PC-3 (cell line): ENCODE measurements at regions not wholly inside any gene's neighbourhood (a gene's known extent, or its start where the extent isn't known, plus 50 kb on each side); places are given as distances from the start of the nearest gene placed in this dataset.

Experiments used
- CTCF ChIP-seq: fragments of 300-600 bp; sonication (generic); conservative IDR thresholded peaks from 2 replicates; pipeline ENCODE4 v1.5.1; 2017; ENCODE audit warnings: antibody characterized with exemption, low read depth, mild to moderate bottlenecking, low read length
- EZH2 ChIP-seq: fragments of 300-600 bp; sonication (generic); IDR thresholded peaks from one replicate; pipeline ENCODE4 v1.6.1; 2017; ENCODE audit warnings: antibody characterized with exemption, mild to moderate bottlenecking, low read length; ENCODE audit not compliant: unreplicated experiment

- TF ChIP-seq CTCF (no peak), EZH2 (no peak)
Measured at GRCh38 chr2:8033546-8034096, 648.2 kb upstream of the ID2 start.
